H1 (cell line): ENCODE measurements at regions not wholly inside any gene's neighbourhood (a gene's known extent, or its start where the extent isn't known, plus 50 kb on each side); places are given as distances from the start of the nearest gene placed in this dataset.

ENCODE experiments used
- GTF2F1 ChIP-seq: IDR thresholded peaks from 2 replicates; pipeline ENCODE4 v1.6.1; 2012; ENCODE audit warnings: low read depth, low read length, improper control_type of control experiment, borderline replicate concordance
- RAD21 ChIP-seq, 2 experiments: IDR thresholded peaks in 1 of 2; conservative IDR thresholded peaks in 1 of 2; 2 replicates each; pipeline ENCODE4 v1.6.1; 2011; ENCODE audit warnings: low read depth in 2 of 2, low read length in 2 of 2, improper control_type of control experiment in 1 of 2, inconsistent platforms in 1 of 2, mild to moderate bottlenecking in 1 of 2, moderate library complexity in 1 of 2
- SIRT6 ChIP-seq: IDR thresholded peaks from one replicate; pipeline ENCODE4 v1.7.1; 2012; ENCODE audit warnings: low read length, inconsistent platforms
- SP1 ChIP-seq: IDR thresholded peaks from 2 replicates; pipeline ENCODE4 v1.6.1; 2011; ENCODE audit warnings: low read depth, low read length
- SRF ChIP-seq: IDR thresholded peaks from 2 replicates; pipeline ENCODE4 v1.6.1; 2011; ENCODE audit warnings: mild to moderate bottlenecking, low read depth, low read length, moderate library complexity
- SUZ12 ChIP-seq: fragments of 200-600 bp; sonication (generic); IDR thresholded peaks from 2 replicates; pipeline ENCODE4 v1.6.1; 2012; ENCODE audit warnings: mild to moderate bottlenecking, inconsistent platforms, low read length, moderate library complexity, mixed read lengths
- TAF7 ChIP-seq: optimal IDR thresholded peaks from 2 replicates; pipeline ENCODE3; 2011; ENCODE audit warnings: low read depth, mild to moderate bottlenecking, inconsistent platforms, low read length, moderate library complexity, borderline replicate concordance
- USF2 ChIP-seq: IDR thresholded peaks from 2 replicates; pipeline ENCODE4 v1.6.1; 2011; ENCODE audit warnings: low read length, improper control_type of control experiment
- ZNF274 ChIP-seq: IDR thresholded peaks from 2 replicates; pipeline ENCODE4 v1.7.0; 2012; ENCODE audit warnings: low read length, borderline replicate concordance; ENCODE audit errors: extremely low read depth
- TF ChIP-seq, protein P1 (sequence below): fragments of 300-600 bp; sonication (generic); IDR thresholded peaks from 2 replicates; pipeline ENCODE4 v1.7.1; 2012; ENCODE audit warnings: low read length, moderate library complexity, mild to moderate bottlenecking, inconsistent platforms; ENCODE audit not compliant: insufficient replicate concordance

DNA sequence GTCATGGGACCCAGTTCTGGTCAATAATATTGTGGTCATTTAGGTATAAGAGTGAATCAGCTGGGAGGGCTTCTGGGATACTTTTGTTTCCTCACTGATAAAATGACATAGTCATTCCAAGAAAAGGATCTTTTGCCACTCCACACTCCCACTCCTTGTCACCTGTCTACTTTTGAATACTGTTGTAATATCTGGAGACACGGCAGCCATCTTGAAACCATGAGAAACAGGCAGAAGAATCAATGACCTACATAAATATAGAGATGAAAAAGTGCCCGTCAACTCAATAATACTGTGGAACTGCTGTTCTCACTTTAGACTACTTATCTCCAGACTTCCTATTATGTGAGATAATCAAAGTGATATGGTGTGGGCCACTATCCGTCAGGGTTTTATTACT, 154.2 kb downstream of the CCDC34 start (continued):
- TF ChIP-seq, protein P1, sequence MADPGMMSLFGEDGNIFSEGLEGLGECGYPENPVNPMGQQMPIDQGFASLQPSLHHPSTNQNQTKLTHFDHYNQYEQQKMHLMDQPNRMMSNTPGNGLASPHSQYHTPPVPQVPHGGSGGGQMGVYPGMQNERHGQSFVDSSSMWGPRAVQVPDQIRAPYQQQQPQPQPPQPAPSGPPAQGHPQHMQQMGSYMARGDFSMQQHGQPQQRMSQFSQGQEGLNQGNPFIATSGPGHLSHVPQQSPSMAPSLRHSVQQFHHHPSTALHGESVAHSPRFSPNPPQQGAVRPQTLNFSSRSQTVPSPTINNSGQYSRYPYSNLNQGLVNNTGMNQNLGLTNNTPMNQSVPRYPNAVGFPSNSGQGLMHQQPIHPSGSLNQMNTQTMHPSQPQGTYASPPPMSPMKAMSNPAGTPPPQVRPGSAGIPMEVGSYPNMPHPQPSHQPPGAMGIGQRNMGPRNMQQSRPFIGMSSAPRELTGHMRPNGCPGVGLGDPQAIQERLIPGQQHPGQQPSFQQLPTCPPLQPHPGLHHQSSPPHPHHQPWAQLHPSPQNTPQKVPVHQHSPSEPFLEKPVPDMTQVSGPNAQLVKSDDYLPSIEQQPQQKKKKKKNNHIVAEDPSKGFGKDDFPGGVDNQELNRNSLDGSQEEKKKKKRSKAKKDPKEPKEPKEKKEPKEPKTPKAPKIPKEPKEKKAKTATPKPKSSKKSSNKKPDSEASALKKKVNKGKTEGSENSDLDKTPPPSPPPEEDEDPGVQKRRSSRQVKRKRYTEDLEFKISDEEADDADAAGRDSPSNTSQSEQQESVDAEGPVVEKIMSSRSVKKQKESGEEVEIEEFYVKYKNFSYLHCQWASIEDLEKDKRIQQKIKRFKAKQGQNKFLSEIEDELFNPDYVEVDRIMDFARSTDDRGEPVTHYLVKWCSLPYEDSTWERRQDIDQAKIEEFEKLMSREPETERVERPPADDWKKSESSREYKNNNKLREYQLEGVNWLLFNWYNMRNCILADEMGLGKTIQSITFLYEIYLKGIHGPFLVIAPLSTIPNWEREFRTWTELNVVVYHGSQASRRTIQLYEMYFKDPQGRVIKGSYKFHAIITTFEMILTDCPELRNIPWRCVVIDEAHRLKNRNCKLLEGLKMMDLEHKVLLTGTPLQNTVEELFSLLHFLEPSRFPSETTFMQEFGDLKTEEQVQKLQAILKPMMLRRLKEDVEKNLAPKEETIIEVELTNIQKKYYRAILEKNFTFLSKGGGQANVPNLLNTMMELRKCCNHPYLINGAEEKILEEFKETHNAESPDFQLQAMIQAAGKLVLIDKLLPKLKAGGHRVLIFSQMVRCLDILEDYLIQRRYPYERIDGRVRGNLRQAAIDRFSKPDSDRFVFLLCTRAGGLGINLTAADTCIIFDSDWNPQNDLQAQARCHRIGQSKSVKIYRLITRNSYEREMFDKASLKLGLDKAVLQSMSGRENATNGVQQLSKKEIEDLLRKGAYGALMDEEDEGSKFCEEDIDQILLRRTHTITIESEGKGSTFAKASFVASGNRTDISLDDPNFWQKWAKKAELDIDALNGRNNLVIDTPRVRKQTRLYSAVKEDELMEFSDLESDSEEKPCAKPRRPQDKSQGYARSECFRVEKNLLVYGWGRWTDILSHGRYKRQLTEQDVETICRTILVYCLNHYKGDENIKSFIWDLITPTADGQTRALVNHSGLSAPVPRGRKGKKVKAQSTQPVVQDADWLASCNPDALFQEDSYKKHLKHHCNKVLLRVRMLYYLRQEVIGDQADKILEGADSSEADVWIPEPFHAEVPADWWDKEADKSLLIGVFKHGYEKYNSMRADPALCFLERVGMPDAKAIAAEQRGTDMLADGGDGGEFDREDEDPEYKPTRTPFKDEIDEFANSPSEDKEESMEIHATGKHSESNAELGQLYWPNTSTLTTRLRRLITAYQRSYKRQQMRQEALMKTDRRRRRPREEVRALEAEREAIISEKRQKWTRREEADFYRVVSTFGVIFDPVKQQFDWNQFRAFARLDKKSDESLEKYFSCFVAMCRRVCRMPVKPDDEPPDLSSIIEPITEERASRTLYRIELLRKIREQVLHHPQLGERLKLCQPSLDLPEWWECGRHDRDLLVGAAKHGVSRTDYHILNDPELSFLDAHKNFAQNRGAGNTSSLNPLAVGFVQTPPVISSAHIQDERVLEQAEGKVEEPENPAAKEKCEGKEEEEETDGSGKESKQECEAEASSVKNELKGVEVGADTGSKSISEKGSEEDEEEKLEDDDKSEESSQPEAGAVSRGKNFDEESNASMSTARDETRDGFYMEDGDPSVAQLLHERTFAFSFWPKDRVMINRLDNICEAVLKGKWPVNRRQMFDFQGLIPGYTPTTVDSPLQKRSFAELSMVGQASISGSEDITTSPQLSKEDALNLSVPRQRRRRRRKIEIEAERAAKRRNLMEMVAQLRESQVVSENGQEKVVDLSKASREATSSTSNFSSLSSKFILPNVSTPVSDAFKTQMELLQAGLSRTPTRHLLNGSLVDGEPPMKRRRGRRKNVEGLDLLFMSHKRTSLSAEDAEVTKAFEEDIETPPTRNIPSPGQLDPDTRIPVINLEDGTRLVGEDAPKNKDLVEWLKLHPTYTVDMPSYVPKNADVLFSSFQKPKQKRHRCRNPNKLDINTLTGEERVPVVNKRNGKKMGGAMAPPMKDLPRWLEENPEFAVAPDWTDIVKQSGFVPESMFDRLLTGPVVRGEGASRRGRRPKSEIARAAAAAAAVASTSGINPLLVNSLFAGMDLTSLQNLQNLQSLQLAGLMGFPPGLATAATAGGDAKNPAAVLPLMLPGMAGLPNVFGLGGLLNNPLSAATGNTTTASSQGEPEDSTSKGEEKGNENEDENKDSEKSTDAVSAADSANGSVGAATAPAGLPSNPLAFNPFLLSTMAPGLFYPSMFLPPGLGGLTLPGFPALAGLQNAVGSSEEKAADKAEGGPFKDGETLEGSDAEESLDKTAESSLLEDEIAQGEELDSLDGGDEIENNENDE: no peak
- TF ChIP-seq SRF: no peak
- TF ChIP-seq ZNF274: no peak
- TF ChIP-seq GTF2F1: no peak
- TF ChIP-seq USF2: no peak
- no peak for TF ChIP-seq TAF7
- TF ChIP-seq RAD21 (IDR thresholded peaks at IDR 0.05 in 1 of 2, conservative IDR thresholded peaks at IDR 0.05 in 1 of 2; ENCODE audit: low read depth in 2 of 2, low read length in 2 of 2): no peak
- TF ChIP-seq SP1: no peak
- no peak for TF ChIP-seq SUZ12
- no peak for TF ChIP-seq SIRT6
